Keratinocyte (primary cell): ENCODE measurements at regions not wholly inside any gene's neighbourhood (a gene's known extent, or its start where the extent isn't known, plus 50 kb on each side); places are given as distances from the start of the nearest gene placed in this dataset.
"Not testable (repeated sequence)": the region's sequence is repeated elsewhere in the genome, so short reads cannot be mapped to it uniquely, and the experiment has no call there.

Source experiments
- DNase-seq: peaks from one replicate; pipeline ENCODE4 v3.0.0-alpha.2; 2011; ENCODE audit warnings: low read depth, missing footprints, low spot score
- FAIRE-seq: peaks from 2 replicates; lab custom pipeline; 2011; peaks lifted over from hg19 to GRCh38; lab: Jason Lieb, UNC
- H2AFZ ChIP-seq: 2 replicates; pipeline ENCODE4 v1.6.0; 2012; ENCODE audit warnings: low read length, control low read depth, inconsistent platforms; ENCODE audit not compliant: control insufficient read depth
- H3K27ac ChIP-seq: 2 replicates; pipeline ENCODE4 v1.5.1; 2011; ENCODE audit warnings: low read length; ENCODE audit not compliant: control insufficient read depth, insufficient read depth
- H3K27me3 ChIP-seq: 3 replicates; pipeline ENCODE4 v1.6.0; 2011; ENCODE audit warnings: low read length; ENCODE audit not compliant: control insufficient read depth, insufficient read depth; ENCODE audit errors: extremely low read depth
- H3K36me3 ChIP-seq, 2 experiments: 2 replicates in 1 of 2; 3 replicates in 1 of 2; pipeline ENCODE4 v1.5.1; 2011; ENCODE audit warnings: low read length in 2 of 2, mild to moderate bottlenecking in 1 of 2; ENCODE audit not compliant: control insufficient read depth in 2 of 2, insufficient read depth in 2 of 2; ENCODE audit errors: extremely low read depth in 1 of 2
- H3K4me1 ChIP-seq: 3 replicates; pipeline ENCODE4 v1.5.1; 2011; ENCODE audit warnings: low read length; ENCODE audit not compliant: control insufficient read depth, insufficient read depth; ENCODE audit errors: extremely low read depth
- H3K4me2 ChIP-seq: 3 replicates; pipeline ENCODE4 v1.6.0; 2011; ENCODE audit warnings: low read depth, low read length; ENCODE audit not compliant: control insufficient read depth, insufficient read depth; ENCODE audit errors: extremely low read depth
- H3K4me3 ChIP-seq, 3 experiments: fragments of 200-600 bp in 1 of 3; sonication (generic) in 1 of 3; 2 replicates in 2 of 3; 3 replicates in 1 of 3; pipeline ENCODE4 v1.5.1; 2011 to 2016; ENCODE audit warnings: low read length in 3 of 3, mild to moderate bottlenecking in 3 of 3, control low read depth in 2 of 3, inconsistent platforms in 1 of 3, low read depth in 1 of 3, mixed read lengths in 1 of 3, mixed run types in 1 of 3, moderate library complexity in 1 of 3; ENCODE audit not compliant: control insufficient read depth in 2 of 3, insufficient read depth in 2 of 3; ENCODE audit errors: extremely low read depth in 1 of 3
- H3K79me2 ChIP-seq: 2 replicates; pipeline ENCODE4 v1.6.0; 2012; ENCODE audit warnings: low read length; ENCODE audit not compliant: control insufficient read depth, insufficient read depth
- H3K9ac ChIP-seq: 3 replicates; pipeline ENCODE4 v1.6.0; 2011; ENCODE audit warnings: low read length; ENCODE audit not compliant: control insufficient read depth, insufficient read depth; ENCODE audit errors: extremely low read depth
- H3K9me1 ChIP-seq: 3 replicates; pipeline ENCODE4 v1.6.0; 2011; ENCODE audit warnings: low read length; ENCODE audit not compliant: control insufficient read depth, insufficient read depth; ENCODE audit errors: extremely low read depth
- H3K9me3 ChIP-seq: 2 replicates; pipeline ENCODE4 v1.5.1; 2012; ENCODE audit warnings: low read depth, low read length; ENCODE audit not compliant: control insufficient read depth
- H4K20me1 ChIP-seq: 3 replicates; pipeline ENCODE4 v1.6.0; 2011; ENCODE audit warnings: low read length; ENCODE audit not compliant: control insufficient read depth, insufficient read depth; ENCODE audit errors: extremely low read depth
- EZH2 ChIP-seq: IDR thresholded peaks from one replicate; pipeline ENCODE4 v1.6.1; 2012; ENCODE audit warnings: inconsistent platforms, mild to moderate bottlenecking, low read length, moderate library complexity
- dilution Hi-C: fragments of 300-500 bp; cut with MboI; formaldehyde crosslinking; loops from one replicate; pipeline ENCODE4 v1.7.0; 2020; ENCODE audit warnings: low sequenced_read_pairs; ENCODE audit not compliant: extremely low pct_ligation_motif_present
- TF ChIP-seq, protein P1 (sequence below), 3 experiments: IDR thresholded peaks in 1 of 3; conservative IDR thresholded peaks in 1 of 3; optimal IDR thresholded peaks in 1 of 3; 2 replicates in 2 of 3; 3 replicates in 1 of 3; pipeline versions ENCODE3 to v1.5.1; 2011; ENCODE audit warnings: low read length in 3 of 3, mild to moderate bottlenecking in 3 of 3, moderate library complexity in 2 of 3, control low read depth in 1 of 3, inconsistent platforms in 1 of 3; ENCODE audit not compliant: insufficient read depth in 2 of 3; ENCODE audit errors: extremely low read depth in 1 of 3

- peaks cover 2% of the 10 kb centered on the region for H3K9me3 ChIP-seq
- no peaks in the 10 kb centered on the region for H3K27me3 ChIP-seq
- H3K27ac ChIP-seq, result no peak overlapping the region
- TF ChIP-seq EZH2, result no peak
- TF ChIP-seq, protein P1, sequence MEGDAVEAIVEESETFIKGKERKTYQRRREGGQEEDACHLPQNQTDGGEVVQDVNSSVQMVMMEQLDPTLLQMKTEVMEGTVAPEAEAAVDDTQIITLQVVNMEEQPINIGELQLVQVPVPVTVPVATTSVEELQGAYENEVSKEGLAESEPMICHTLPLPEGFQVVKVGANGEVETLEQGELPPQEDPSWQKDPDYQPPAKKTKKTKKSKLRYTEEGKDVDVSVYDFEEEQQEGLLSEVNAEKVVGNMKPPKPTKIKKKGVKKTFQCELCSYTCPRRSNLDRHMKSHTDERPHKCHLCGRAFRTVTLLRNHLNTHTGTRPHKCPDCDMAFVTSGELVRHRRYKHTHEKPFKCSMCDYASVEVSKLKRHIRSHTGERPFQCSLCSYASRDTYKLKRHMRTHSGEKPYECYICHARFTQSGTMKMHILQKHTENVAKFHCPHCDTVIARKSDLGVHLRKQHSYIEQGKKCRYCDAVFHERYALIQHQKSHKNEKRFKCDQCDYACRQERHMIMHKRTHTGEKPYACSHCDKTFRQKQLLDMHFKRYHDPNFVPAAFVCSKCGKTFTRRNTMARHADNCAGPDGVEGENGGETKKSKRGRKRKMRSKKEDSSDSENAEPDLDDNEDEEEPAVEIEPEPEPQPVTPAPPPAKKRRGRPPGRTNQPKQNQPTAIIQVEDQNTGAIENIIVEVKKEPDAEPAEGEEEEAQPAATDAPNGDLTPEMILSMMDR (optimal IDR thresholded peaks at IDR 0.05 in 1 of 3, IDR thresholded peaks at IDR 0.05 in 1 of 3, conservative IDR thresholded peaks at IDR 0.05 in 1 of 3; ENCODE audit: extremely low read depth in 1 of 3, insufficient read depth in 2 of 3, low read length in 3 of 3), result no peak
- no peaks in the 10 kb centered on the region for H3K4me1 ChIP-seq
- H3K4me2 ChIP-seq, result no peak overlapping the region
- no peak for DNase-seq
- FAIRE-seq, result no peak
- H3K9me1 ChIP-seq, result no peaks in the 10 kb centered on the region
- dilution Hi-C loops, result no loop called here
- no peak overlapping the region for H3K9ac ChIP-seq
- H3K4me3 ChIP-seq, result no peak overlapping the region
- H2AFZ ChIP-seq, result no peak overlapping the region
- H4K20me1 ChIP-seq, result no peaks in the 10 kb centered on the region
- no peaks in the 10 kb centered on the region for H3K79me2 ChIP-seq
- no peaks in the 10 kb centered on the region for H3K36me3 ChIP-seq
These were observed 482.0 kb downstream of the ZNF516 start for GRCh38 chr18:76013057-76013456.

DNA sequence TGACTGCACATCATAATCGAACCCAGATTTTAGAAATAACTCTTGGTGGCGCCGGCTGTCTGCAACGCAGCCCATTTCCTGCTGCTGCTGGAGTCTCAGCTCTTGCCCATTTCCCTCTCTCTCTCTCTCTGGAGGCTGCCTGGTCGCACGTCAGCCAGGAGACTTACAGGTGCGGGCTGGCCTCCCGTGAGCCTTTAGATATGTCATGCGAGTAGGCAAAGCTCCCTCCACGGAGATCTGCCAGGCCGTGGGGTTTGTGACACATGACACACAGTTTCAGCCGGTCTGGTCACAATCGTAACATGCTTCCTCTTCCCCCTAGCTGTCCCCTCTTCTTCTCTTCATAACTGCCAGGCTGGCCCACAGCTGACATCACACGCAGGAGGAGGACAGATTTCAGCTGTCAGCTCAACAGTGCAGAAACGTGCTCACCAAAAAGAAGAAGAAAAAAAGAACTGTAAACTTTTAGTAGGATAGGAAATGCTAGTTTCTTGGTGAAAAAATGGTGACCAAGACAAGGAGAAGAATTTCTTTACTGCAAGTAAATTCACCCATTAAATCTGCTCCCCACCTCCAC, 489.3 kb downstream of the ZNF516 start:
- Histone ChIP-seq H3K4me3 (no peak overlapping the region), H3K9ac (no peak overlapping the region), H3K4me2 (no peak overlapping the region), H3K27me3 (no peaks in the 10 kb centered on the region), H3K4me1 (no peaks in the 10 kb centered on the region), H3K9me1 (no peaks in the 10 kb centered on the region), H4K20me1 (no peaks in the 10 kb centered on the region), H3K9me3 (peaks cover 2% of the 10 kb centered on the region), H3K27ac (no peak overlapping the region), H3K79me2 (no peaks in the 10 kb centered on the region), H2AFZ (no peak overlapping the region), H3K36me3 (no peaks in the 10 kb centered on the region)
- no peak for TF ChIP-seq EZH2
- TF ChIP-seq, protein P1 (optimal IDR thresholded peaks at IDR 0.05 in 1 of 3, IDR thresholded peaks at IDR 0.05 in 1 of 3, conservative IDR thresholded peaks at IDR 0.05 in 1 of 3; ENCODE audit: extremely low read depth in 1 of 3, insufficient read depth in 2 of 3, low read length in 3 of 3), result no peak
- DNase-seq, result no peak
- dilution Hi-C loops, result no loop called here
- FAIRE-seq, result no peak

DNA sequence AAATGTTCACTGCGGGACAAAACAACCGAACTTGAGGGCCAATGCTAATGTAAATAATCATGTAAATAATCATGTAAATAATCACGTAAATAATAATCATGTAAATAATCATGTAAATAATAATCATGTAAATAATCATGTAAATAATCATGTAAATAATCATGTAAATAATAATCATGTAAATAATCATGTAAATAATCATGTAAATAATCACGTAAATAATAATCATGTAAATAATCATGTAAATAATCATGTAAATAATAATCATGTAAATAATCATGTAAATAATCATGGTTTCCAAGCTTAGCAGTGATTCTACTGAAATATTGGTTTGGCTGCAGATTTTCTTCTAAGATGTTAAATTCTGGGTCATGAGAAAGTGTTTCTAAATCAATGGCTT, 507.1 kb downstream of the ZNF516 start:
- H3K27ac ChIP-seq, H3K9me1 ChIP-seq, dilution Hi-C loops, FAIRE-seq, H2AFZ ChIP-seq, H3K79me2 ChIP-seq, DNase-seq, H3K4me3 ChIP-seq, H3K4me1 ChIP-seq, H3K4me2 ChIP-seq, H3K27me3 ChIP-seq, H3K9me3 ChIP-seq, H3K9ac ChIP-seq, H3K36me3 ChIP-seq, H4K20me1 ChIP-seq: not testable (repeated sequence)
